ENCODE measurements at regions not wholly inside any gene's neighbourhood (a gene's known extent, or its start where the extent isn't known, plus 50 kb on each side); places are given as distances from the start of the nearest gene placed in this dataset.
"Not testable (repeated sequence)": the region's sequence is repeated elsewhere in the genome, so short reads cannot be mapped to it uniquely, and the experiment has no call there.

DNA sequence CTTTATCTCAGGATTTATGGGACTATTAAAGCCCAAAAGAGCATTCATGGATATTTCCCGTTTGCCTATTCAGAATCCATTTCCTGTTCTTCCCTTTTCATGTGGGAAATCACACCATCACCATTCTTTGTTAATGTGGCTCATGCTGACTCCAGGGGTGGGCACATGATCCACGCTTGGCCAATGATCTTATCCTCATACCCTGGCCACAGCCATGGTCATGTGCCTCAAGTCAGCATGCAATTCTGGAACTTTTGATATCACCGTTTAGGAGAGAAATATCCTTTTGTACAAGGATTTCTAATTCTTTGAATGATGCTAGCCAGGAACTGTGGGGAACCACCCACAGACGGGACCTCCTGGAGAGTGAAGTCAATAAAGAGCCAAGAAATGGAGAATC lies 272.2 kb downstream of the PRELID2 start:
- DNase-seq, result no peak

DNA sequence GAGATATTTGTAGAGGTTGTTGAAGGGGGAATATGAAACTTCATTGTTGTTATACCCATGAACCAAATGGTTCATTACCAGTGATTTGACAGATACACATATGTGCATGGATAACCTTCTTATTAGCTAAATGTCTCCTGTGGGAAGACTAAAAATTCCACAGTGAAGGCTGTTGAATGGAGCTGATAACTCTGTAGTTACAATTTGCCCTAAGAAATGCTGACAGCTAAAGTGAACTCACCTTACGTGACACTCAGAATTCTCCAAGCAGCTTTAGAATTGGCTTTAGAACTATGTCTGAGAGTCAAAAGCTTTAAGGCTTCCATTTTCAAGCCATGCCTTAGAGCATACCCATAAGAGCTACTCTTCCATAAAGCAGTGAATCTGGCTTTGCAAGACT lies 276.9 kb downstream of the PRELID2 start:
- no peak for DNase-seq

DNA sequence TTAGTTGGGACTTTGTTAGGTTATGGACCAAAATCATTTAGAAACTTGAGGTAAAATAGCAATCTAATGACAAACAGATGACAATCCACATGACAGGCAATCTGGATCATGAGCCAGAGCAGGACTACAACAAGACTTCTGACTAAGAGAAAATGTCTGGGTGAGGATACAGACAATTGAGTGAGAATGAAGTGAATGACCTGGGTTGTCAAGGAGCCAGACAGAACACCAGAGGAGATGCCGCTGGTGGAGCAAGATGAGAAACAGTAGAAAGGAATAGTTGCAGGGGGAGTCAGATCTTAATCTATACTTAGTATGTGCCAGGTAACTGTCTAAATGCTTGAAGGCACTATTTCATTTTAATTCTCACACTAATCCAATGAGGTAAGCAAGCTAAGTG lies 277.8 kb downstream of the PRELID2 start:
- DNase-seq, result no peak

DNA sequence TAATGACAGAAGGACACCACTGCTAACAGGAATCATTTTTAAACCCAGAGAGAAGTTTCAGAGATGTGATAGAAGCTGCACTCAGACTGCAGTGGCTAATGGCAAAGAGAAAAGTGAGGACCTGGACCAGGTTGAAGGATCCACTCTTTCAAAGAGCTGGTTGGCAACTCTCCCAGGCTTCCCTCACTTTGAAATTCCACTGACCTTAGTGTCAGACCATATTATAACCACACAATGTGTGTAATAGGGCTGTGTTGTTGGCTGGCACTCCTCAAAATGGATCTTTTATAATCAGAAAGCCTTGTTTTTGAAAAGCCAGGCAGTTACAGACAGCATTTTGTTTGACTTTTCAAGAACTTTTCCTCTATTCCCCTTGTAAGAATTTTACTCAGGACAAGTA lies 280.7 kb downstream of the PRELID2 start:
- no peak for DNase-seq

DNA sequence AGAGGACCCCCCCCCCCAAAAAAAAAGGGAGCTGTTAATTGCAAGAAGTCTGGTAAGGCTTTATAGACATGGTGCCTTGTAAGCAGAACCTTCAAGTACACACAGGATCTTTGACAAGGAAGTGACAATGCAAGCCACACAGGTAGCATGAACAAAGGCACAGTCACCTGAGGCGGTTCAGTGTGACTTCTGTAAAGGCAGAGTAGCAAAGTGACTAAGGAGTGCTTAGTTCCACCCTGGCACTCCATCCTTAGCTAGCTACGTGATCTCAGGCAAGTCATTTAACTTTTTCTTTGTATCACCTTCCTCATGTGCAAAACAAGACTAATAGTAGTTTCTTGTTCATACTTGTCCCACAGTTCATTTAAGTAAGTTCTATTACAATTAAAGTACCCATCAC lies 282.0 kb downstream of the PRELID2 start:
- DNase-seq, result no peak

DNA sequence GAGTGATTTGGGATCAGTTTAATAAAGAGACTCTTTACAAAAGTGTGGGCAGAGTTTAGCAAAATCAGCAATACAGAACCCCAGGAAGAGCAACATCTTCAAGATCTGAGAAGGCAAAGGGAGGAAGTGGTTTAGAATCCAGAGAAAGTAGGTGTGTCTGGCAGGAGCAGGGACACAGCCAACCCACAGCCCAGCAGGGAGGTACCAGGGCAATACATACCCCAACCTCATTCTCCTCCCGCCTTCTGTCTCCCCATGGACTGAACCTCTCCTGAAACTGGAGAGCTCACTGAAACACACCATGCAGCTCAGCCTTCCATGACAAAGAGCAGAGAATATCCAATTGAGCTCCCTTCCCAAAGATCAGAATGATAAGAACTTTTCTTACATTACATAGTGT lies 283.4 kb downstream of the PRELID2 start:
- no peak for DNase-seq

DNA sequence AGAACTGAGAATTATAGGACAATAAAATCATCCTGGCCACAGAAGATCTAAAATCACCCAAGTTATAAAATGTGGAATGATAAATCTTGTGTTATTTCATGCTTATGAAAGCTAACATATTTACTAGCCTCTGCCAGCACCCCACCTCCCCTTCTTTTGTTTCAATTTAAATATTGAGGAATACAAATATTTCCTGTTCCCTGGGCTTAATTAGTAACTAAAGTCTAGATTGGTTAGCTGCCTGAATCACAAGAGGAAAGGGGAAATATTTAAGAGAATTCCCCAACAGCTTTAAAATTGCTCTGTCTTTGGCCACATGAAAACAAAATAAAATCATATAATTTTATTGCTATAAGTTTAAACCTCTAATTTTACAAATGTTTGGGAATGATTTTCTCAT lies 287.0 kb downstream of the PRELID2 start:
- DNase-seq, result no peak

DNA sequence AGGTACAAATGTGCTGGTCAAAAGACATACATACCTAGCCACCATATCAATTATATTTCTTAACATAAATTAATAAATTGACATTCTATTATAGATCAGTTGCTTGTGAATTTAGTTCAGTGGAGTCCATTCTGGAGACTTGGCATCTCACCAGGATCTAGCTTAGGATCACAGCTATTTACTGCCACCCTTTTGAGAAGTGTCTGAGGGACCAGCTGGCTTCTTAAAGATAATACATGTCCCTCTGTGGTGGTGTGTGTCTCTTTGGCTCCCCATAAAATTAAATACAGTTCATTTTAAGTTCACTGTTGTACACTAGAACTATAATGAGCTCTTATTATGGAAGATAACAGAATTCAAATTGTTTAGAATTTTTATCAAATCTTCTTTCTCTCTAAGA lies 290.7 kb downstream of the PRELID2 start:
- DNase-seq, result no peak

DNA sequence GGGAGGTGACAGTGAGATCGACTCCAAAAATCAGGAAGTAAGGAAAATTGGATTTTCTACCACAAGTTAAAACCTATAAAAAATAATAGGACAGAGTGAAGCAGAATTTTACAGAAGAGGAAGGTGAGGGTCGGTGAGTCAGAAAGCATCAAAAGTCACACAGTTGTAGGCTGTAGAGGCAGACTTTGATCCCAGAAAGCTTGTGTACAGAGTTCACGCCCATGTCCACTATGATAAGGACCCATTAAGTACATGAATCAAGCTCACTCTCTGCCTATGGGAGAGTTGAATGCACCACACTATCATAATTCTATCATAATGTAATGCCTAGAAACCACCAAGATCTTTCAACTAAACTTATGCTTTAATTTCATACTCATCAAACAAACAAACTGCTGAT lies 291.2 kb downstream of the PRELID2 start:
- no peak for DNase-seq

DNA sequence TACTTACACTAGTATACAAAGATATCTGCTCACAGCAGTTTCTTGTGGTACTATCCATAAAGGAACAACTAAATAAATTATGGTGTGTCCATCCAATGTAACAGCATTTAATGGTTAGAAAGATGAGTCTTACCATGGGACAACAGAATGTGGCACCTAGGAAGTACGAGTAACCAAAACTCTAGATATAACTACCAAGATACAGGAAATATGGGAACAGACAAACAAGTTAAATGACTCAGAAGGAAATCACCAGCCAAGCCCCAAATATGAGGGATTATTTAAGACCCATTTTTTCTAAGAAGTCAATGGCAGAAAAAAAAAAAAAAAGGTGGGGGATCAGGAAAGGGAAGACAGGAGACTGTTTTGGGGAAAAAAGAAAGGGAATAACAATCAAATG lies 294.8 kb downstream of the PRELID2 start:
- no peak for DNase-seq

DNA sequence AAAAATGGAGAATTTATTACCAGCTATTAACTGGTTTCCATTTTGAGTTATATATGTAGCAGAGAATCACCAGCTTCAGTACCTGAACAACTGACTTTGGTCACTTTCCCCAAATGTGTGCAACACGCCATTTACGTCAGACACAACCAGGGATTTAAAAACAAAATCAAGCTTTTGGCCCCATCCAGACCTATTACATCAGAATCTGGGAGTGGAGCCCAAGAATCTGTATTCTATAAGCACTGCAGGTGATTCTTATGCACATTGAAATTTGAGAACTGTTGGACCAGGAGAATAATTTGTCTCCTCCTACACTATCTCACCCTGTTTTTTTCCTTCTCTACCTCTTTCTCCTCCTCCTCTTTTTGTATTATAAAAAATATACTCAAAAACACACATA lies 295.9 kb downstream of the PRELID2 start:
- no peak for DNase-seq

DNA sequence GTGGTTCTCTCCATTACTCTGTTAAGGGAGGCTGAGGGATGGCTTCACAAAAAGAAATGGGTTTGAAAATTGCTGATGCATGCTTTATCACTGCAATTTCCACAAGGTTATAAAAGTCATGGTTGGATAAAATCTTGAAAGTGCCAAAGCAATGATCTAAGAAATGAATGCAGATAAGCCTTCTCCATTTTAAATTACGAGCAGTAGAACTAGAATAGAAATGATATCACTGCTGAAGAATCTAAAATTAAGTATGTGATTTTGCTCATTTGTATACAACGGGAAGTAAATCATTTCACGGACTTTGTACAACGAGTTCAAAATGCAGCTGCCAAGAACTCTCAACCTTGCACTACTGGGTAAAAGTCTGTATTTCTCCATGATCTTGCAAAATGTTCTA lies 299.0 kb downstream of the PRELID2 start:
- no peak for DNase-seq

DNA sequence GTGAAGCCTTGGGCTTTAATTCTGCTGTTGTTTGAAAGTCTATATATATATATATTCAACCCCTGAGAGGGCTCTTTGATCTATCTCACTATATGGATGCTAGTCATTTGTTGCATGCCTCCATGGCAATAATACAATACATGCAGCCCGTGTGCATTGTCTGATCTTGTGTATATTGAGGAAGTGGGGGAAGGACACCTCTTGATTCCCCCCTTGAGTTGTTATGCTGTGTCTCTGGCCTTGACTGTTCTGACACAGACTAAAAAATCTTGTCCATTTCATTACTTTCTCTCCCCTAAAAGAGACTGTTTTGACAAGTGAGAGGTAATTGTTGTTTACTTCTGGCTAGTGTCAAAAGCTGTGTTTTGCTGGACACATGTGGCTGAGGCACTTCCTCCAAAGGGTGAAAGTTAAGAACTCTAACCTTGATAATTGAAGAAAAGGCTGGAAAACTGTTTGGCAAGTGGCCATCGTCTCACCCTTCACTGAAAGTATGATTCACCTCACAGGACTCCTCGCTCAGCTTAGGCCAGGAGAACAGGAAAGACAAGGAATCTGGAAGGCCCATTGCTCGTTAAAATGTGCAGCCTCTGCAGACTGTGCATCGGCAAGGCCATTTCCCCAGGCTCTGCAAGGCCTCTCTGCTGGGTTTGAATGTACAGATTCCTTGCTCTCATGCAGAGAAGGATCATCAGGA lies 304.0 kb downstream of the PRELID2 start:
- DNase-seq, result no peak

DNA sequence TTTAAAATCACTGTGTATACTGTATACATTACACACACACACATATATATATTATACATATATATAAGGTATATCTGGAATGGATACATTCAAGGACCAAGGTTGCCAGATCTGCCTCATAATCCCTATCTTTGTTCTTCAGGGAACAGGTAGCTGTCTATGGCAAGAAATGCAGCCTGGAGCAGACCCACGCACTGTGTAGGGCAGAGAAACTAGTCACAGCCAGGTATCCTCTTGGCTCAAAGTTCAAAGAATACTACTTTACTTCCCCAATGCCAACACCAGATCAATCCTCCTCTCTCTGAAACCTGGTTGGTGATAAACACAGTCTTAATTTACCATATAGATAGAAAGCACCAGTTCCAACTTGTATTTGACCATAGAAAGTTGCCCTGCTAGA lies 313.6 kb downstream of the PRELID2 start:
- no peak for DNase-seq

DNA sequence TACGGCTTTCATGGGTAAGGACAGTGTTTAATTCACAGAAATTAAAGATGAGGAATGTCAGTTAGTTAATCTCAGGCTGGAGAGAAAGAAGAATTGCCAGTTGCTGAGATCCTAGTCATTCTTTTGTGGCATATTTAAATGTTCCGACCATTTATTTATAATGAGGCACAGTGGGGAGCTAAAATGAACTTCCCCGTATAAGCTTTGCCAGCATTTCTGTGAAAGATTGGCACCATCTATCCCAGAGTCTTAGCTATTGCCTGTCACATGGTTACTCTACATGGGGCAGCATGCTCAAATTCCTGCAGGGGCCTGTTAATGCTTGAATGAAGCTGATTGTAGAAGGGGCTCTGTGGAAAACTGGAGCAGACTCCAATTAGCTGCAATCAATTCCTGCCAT lies 314.1 kb downstream of the PRELID2 start:
- no peak for DNase-seq

DNA sequence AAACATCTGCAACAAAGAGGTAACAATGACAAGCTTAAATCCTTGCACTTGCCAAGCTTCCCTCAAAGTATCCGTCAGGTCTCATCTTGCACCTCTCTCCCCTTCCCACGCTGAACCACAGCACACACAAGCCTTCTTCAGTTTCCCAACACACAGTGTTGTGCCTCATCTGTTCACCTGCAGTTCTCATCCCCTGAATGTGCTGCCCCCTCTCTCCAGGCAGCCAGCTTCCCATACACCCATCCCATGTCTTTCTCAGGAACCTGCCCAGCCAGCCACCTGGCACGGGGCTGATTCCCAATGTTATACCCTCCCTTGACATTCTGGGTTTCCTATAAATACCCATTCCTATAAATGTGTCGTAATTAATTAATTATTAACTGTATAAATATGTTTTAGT lies 314.8 kb downstream of the PRELID2 start:
- DNase-seq, result no peak

DNA sequence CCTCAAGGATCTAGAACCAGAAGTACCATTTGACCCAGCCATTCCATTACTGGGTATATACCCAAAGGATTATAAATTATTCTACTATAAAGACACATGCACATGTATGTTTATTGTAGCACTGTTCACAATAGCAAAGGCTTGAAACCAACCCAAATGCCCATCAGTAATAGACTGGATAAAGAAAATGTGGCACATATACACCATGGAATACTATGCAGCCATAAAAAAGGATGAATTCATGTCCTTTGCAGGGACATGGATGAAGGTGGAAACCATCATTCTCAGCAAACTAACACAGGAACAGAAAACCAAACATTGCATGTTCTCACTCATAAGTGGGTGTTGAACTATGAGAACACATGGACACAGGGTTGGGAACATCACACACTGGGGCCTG lies 317.6 kb downstream of the PRELID2 start:
- DNase-seq, result not testable (repeated sequence)

DNA sequence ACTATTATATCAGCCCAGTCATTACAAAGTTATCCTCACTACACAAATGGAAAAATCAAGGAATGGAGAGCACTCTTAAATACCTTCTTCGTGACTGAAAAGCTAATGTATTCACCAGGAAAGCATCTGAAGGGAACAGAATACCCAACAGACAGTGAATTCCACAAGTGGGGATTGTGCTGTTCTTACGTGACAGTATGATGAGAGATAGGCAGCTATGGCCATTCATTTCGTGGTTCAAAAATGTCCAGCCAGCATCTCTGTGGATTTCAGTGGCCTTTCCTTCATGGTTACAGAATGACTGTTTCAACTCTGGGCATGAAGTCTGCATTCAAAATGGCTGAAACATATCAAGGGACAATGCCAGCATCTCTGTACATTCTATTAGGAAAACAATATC lies 323.8 kb downstream of the PRELID2 start:
- DNase-seq, result no peak

DNA sequence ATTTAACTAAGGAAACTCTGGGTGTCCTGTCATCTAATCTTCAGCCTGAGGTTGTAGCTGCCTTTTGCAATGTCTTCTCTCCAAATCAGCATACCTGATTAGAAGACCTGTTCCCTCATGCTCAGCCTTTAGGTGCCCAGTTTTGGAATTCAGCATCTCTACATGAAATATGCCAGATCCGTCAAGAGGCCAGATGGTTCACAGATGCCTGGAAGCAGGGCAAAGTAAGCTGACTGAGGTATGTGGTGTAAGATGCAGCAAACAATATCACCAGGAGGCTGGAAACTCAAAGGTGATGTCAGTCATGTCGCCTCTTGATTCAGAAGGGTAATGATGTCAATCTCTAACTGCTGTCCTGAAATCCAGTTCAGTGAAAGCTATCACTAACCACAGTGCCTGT lies 324.4 kb downstream of the PRELID2 start:
- DNase-seq, result no peak

DNA sequence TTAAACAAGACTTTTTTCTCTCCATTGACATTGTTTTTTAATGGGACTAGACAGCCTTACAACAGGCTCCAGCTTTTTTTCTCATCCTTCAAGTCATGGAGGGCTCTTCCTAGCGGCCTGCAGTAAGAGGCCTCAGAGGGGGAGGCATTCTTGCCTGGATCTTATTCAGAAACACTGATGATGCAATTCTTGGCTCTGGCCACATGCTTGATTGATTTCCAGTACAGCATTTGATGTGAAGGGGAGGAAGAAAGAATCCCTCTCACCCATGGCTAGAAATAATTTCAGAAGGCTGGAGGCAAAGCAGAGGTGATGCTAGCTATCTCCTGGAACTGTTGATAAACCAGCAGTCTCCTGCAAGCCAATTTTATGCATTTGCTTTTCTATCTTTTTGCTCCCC lies 324.8 kb downstream of the PRELID2 start:
- no peak for DNase-seq

DNA sequence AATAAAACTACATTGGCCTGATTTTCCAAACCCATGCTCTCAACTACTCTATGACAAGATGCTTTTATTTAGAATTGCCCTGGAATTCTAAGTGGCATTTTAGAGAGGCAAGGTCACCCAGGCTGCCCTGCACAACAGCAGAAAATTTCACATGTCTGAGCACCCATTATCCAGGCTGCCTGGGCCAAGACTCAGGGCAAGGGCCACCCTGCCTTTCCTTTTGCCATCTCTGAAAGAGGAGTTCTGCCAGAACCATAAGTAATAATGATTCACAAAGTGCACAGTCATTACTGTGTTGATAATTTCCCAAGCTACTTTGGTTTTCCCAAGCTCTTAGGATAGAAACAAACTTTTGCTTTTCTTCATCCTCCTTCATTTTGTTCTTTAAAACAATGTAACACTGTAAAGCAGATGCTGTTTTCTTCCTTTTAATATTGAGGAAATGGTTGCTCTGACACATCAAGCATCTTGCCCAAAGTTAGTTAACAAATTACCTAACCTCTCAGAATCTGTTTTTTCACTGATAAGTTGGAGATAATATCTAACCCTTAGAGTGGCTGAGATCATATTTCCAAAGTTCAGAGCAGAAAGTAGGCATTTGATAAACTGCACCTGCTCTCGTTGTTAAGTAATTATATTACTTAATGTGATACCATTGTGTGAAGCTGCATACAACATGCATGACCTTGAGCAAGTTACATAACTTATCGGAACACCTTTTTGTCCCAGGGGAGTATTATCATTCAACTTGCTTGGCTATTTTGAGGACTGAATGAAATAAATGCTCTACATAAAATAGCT lies 325.6 kb downstream of the PRELID2 start:
- DNase-seq, result no peak

DNA sequence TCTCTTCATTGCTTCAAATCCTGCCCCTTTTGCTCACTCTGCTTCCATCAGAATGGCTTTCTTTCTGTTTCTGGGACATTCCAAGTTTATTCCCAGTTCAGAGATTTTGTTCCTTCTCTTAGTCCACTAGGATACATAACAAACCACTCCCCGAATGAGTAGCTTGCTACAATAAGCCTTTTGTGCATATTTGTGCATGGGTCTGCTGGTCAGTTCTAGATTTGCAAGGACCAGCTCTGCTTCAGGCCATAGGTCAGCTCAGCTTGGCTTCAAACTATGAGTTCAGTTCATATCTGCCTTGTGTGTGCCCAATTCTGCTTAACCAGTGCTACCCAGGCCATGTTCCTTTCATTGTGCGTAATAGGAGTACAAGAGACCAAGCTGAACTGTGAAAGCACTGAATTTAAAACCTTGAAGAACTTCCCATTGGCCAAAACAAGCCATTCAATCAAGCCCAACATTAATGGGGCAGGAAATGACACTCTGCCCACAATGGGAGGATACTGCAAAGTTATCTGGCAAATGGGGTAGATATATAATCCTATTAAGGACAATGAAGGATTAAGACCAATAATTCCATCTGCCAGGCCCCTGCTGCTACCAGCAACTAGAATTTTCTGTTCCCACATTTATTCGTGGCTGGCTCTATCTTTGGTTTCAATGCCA lies 328.8 kb downstream of the PRELID2 start:
- no peak for DNase-seq

DNA sequence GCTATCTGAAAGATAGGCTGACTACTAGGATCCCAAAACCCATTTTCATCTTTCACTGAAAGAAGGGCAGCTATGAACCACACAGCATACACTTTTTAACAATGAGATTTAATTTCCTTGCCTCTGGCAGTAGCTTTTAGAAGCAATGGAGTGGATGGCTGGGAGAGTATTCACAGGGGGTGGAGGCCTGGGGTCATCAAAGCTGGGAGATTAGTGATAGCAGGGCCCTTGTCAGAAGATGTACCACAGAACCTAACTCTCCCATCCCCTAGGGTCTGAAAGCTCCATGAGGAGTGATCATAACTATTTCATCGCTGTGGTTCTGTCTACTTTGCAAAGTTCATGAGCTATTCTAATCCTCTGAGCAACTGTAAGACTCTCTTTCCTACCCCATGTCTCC lies 332.2 kb downstream of the PRELID2 start:
- no peak for DNase-seq

DNA sequence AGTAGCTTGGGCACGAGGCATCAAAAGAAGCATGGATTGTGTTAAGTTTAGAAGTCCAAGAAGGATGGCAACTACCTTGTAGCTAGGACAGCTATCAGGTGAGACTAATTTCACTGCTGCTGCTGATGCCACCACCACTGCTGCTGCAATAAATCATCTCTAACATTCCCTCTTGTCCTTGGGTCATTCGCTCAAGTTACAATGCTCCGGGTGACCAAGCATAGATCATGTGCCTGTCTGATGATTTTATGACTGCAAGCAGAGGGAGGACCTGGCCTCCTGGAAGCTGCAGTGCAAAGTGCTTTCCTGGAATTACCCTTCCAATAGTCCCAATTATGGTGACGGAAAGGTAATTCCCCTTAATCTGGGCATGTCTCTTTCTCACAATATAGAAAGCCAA lies 334.4 kb downstream of the PRELID2 start:
- no peak for DNase-seq

Measured in activated T-cell treated with anti-CD3 and anti-CD28 coated beads, Interleukin-2, amount 50 U/mL, for 48 hours (primary cell).